GM12878 (cell line): ENCODE measurements at regions not wholly inside any gene's neighbourhood (a gene's known extent, or its start where the extent isn't known, plus 50 kb on each side); places are given as distances from the start of the nearest gene placed in this dataset.

ENCODE experiments used
- ATAC-seq: fragments of 200-7000 bp; cut with Tn5 transposase; 3 replicates; pipeline ENCODE4 v1.9.1; 2020; ENCODE audit warnings: mild to moderate bottlenecking, moderate library complexity
- BruUV-seq: library from RNA; stranded (reverse); fragments of 400-500 nt; replicated peaks from 2 replicates; lab custom pipeline; 2021; lab: Mats Ljungman, UMichigan
- CTCF ChIA-PET: fragments of 300-600 bp; sonication (Branson Sonifier 250); formaldehyde crosslinking; extraction: SDS; loops from one replicate; lab custom pipeline; 2021; ENCODE audit warnings: inconsistent platforms; lab: Yijun Ruan, JAX
- POLR2A ChIA-PET: fragments of 350-600 bp; formaldehyde crosslinking; extraction: SDS; loops from one replicate; lab custom pipeline; 2021; ENCODE audit warnings: inconsistent platforms; lab: Charles Lee
- RAD21 ChIA-PET: fragments of 300-600 bp; sonication (Branson Sonifier 250); formaldehyde crosslinking; loops from one replicate; lab custom pipeline; 2023; ENCODE audit warnings: antibody characterized with exemption; ENCODE audit not compliant: unreplicated experiment; lab: Charles Lee
- SMC1A ChIA-PET: fragments of 300-600 bp; sonication (Branson Sonifier 250); formaldehyde crosslinking; loops from one replicate; lab custom pipeline; 2023; ENCODE audit not compliant: unreplicated experiment, uncharacterized antibody; lab: Charles Lee
- DNase-seq: peaks from one replicate; pipeline ENCODE4 v3.0.0-alpha.2; 2011; ENCODE audit warnings: low read depth, low spot score
- FAIRE-seq: peaks from 3 replicates; lab custom pipeline; 2011; peaks lifted over from hg19 to GRCh38; lab: Jason Lieb, UNC
- H2AFZ ChIP-seq: 2 replicates; pipeline ENCODE4 v1.6.0; 2011; ENCODE audit warnings: low read depth, low read length, control low read depth; ENCODE audit not compliant: control insufficient read depth
- H3K27ac ChIP-seq: 2 replicates; pipeline ENCODE4 v1.5.1; 2011; ENCODE audit warnings: control low read depth; ENCODE audit not compliant: control insufficient read depth, insufficient read depth
- H3K27me3 ChIP-seq, 2 experiments: replicated peaks in 1 of 2; 2 replicates each; pipeline versions ENCODE4 v1.6.0 to v1.6.1; 2011; ENCODE audit warnings: low read length in 1 of 2; ENCODE audit not compliant: control insufficient read depth in 2 of 2, insufficient read depth in 2 of 2
- H3K36me3 ChIP-seq, 2 experiments: 2 replicates each; pipeline ENCODE4 v1.5.1; 2011; ENCODE audit warnings: low read length in 1 of 2; ENCODE audit not compliant: control insufficient read depth in 2 of 2, insufficient read depth in 2 of 2
- H3K4me1 ChIP-seq: 2 replicates; pipeline ENCODE4 v1.6.1; 2011; ENCODE audit warnings: mild to moderate bottlenecking, low read length, moderate library complexity, mixed read lengths; ENCODE audit not compliant: control insufficient read depth, insufficient read depth
- H3K4me2 ChIP-seq: 2 replicates; pipeline ENCODE4 v1.6.0; 2011; ENCODE audit warnings: control low read depth; ENCODE audit not compliant: control insufficient read depth, insufficient read depth
- H3K4me3 ChIP-seq: fragments of 200-600 bp; sonication (generic); 2 replicates; pipeline ENCODE4 v1.5.1; 2016
- H3K79me2 ChIP-seq: 2 replicates; pipeline ENCODE4 v1.6.0; 2011; ENCODE audit warnings: low read length; ENCODE audit not compliant: control insufficient read depth, insufficient read depth
- H3K9ac ChIP-seq: 2 replicates; pipeline ENCODE4 v1.8.0; 2011; ENCODE audit warnings: low read length, control low read depth, mixed read lengths; ENCODE audit not compliant: control insufficient read depth, insufficient read depth
- H3K9me3 ChIP-seq: replicated peaks from 3 replicates; pipeline ENCODE4 v1.5.1; 2011; ENCODE audit warnings: mild to moderate bottlenecking, low read length; ENCODE audit not compliant: control insufficient read depth, insufficient read depth
- H4K20me1 ChIP-seq: 2 replicates; pipeline ENCODE4 v1.6.0; 2011; ENCODE audit not compliant: control insufficient read depth, insufficient read depth
- BCLAF1 ChIP-seq: fragments of 450-650 bp; IDR thresholded peaks from 2 replicates; pipeline ENCODE4 v1.6.1; 2017; ENCODE audit warnings: antibody characterized with exemption, mild to moderate bottlenecking, moderate library complexity
- FOXM1 ChIP-seq: IDR thresholded peaks from 2 replicates; pipeline ENCODE4 v1.6.1; 2012; ENCODE audit warnings: low read depth, mild to moderate bottlenecking, inconsistent platforms, low read length, moderate library complexity
- LARP7 ChIP-seq: fragments of 450-650 bp; IDR thresholded peaks from 2 replicates; pipeline ENCODE4 v1.6.1; 2017; ENCODE audit warnings: mild to moderate bottlenecking
- RFX5 ChIP-seq: IDR thresholded peaks from 2 replicates; pipeline ENCODE4 v1.6.1; 2011; ENCODE audit warnings: low read depth, low read length, improper control_type of control experiment
- RUNX3 ChIP-seq: IDR thresholded peaks from 2 replicates; pipeline ENCODE4 v1.6.1; 2012; ENCODE audit warnings: low read length, inconsistent platforms
- SMAD1 ChIP-seq: fragments of 450-650 bp; IDR thresholded peaks from 2 replicates; pipeline ENCODE4 v1.6.1; 2018; ENCODE audit warnings: mild to moderate bottlenecking, low read depth; ENCODE audit not compliant: partially characterized antibody
- TAF1 ChIP-seq: IDR thresholded peaks from 2 replicates; pipeline ENCODE4 v1.6.1; 2011; ENCODE audit warnings: mild to moderate bottlenecking, low read depth, low read length, borderline replicate concordance
- ZNF592 ChIP-seq: fragments of 450-650 bp; IDR thresholded peaks from 2 replicates; pipeline ENCODE4 v1.6.1; 2017; ENCODE audit warnings: mild to moderate bottlenecking, moderate library complexity
- WGBS: methylation state at CpG from one replicate; pipeline ENCODE4 v1.1.6; 2016; ENCODE audit warnings: low lambda C conversion rate; ENCODE audit not compliant: insufficient replicate concordance, insufficient coverage; ENCODE audit errors: missing lambda C conversion rate; 5-methylcytosine and 5-hydroxymethylcytosine counted together
- in situ Hi-C: fragments of 300-500 bp; cut with MboI; formaldehyde crosslinking; loops from 9 replicates; pipeline ENCODE4 v1.14.3; 2018; ENCODE audit warnings: mixed read lengths
- intact Hi-C: fragments of 100-400 bp; cut with micrococcal nuclease; formaldehyde crosslinking; loops from one replicate; pipeline ENCODE4 v1.14.2; 2022; ENCODE audit not compliant: unreplicated experiment

GRCh38 chr6:149263321-149263720 lies 54.2 kb upstream of the TAB2 start (continued):
- TF ChIP-seq BCLAF1 (no peak), ZNF592 (no peak), RFX5 (no peak)

GRCh38 chr6:149264629-149265028 lies 52.9 kb upstream of the TAB2 start:
- no peak overlapping the region for H3K9ac ChIP-seq
- H2AFZ ChIP-seq: no peak overlapping the region
- 65% methylated on average over 5 of the region's 5 CpGs for WGBS
- no peaks in the 10 kb centered on the region for H4K20me1 ChIP-seq
- intact Hi-C loops: no loop called here
- CTCF ChIA-PET: no interaction called here
- in situ Hi-C loops: no loop called here
- SMC1A ChIA-PET: no interaction called here
- H3K79me2 ChIP-seq: no peaks in the 10 kb centered on the region
- H3K9me3 ChIP-seq: no peaks in the 10 kb centered on the region; the same call in 2 of the 3 replicates
- no peaks in the 10 kb centered on the region for H3K36me3 ChIP-seq
- DNase-seq: no peak
- peaks cover 16% of the 10 kb centered on the region for H3K4me1 ChIP-seq
- no peak for TF ChIP-seq FOXM1
- TF ChIP-seq RUNX3: no peak
- no peak for TF ChIP-seq SMAD1
- no peak for TF ChIP-seq LARP7
- no peak for TF ChIP-seq TAF1
- TF ChIP-seq, all 136 proteins: peak for 0
- POLR2A ChIA-PET: no interaction called here
- ATAC-seq (no peak), FAIRE-seq (no peak)
- BruUV-seq: no TSS peak
- H3K27ac ChIP-seq: no peak overlapping the region
- no peak overlapping the region for H3K4me3 ChIP-seq
- RAD21 ChIA-PET: no interaction called here
- no peaks in the 10 kb centered on the region for H3K27me3 ChIP-seq
- H3K4me2 ChIP-seq: no peak overlapping the region
